PC-9 (cell line): ENCODE measurements at regions not wholly inside any gene's neighbourhood (a gene's known extent, or its start where the extent isn't known, plus 50 kb on each side); places are given as distances from the start of the nearest gene placed in this dataset.

Experiments used
- BruUV-seq: library from RNA; stranded (reverse); fragments of 400-500 nt; replicated peaks from 2 replicates; lab custom pipeline; 2021; lab: Mats Ljungman, UMichigan
- CTCF ChIA-PET: fragments of 300-600 bp; sonication (Branson Sonifier 250); formaldehyde crosslinking; loops from one replicate; lab custom pipeline; 2022; ENCODE audit warnings: antibody characterized with exemption; lab: Charles Lee
- POLR2A ChIA-PET: fragments of 300-600 bp; sonication (Branson Sonifier 250); formaldehyde crosslinking; loops from one replicate; lab custom pipeline; 2022; ENCODE audit warnings: antibody characterized with exemption; ENCODE audit not compliant: unreplicated experiment; lab: Charles Lee
- DNase-seq, 2 experiments: peaks; one replicate each; pipeline versions ENCODE4 v3.0.0 to v3.0.0-alpha.2; 2015 to 2022; ENCODE audit warnings: mixed read lengths in 1 of 2
- H2AFZ ChIP-seq: fragments of 200-600 bp; sonication (generic); 2 replicates; pipeline ENCODE4 v1.8.1; 2017; ENCODE audit warnings: antibody characterized with exemption
- H3F3A ChIP-seq: fragments of 200-600 bp; sonication (generic); 2 replicates; pipeline ENCODE4 v1.8.1; 2017; ENCODE audit warnings: antibody characterized with exemption, mild to moderate bottlenecking, low read depth; ENCODE audit not compliant: insufficient read depth
- H3K27ac ChIP-seq: fragments of 200-600 bp; sonication (generic); 2 replicates; pipeline ENCODE4 v1.6.1; 2016; ENCODE audit warnings: mixed run types
- H3K27me3 ChIP-seq: fragments of 200-600 bp; sonication (generic); 2 replicates; pipeline ENCODE4 v1.6.1; 2016; ENCODE audit warnings: low read depth, mixed run types; ENCODE audit not compliant: insufficient read depth
- H3K36me3 ChIP-seq: fragments of 200-600 bp; sonication (generic); 2 replicates; pipeline ENCODE4 v1.6.1; 2016; ENCODE audit warnings: low read depth, mixed run types
- H3K4me1 ChIP-seq: fragments of 200-600 bp; sonication (generic); replicated peaks from 2 replicates; pipeline ENCODE4 v1.6.1; 2016; ENCODE audit warnings: mixed run types; ENCODE audit not compliant: insufficient read depth
- H3K4me2 ChIP-seq: fragments of 200-600 bp; sonication (generic); 2 replicates; pipeline ENCODE4 v1.6.1; 2017; ENCODE audit warnings: mixed run types
- H3K4me3 ChIP-seq: fragments of 200-600 bp; sonication (generic); 2 replicates; pipeline ENCODE4 v1.6.1; 2016; ENCODE audit warnings: mixed run types
- H3K79me2 ChIP-seq: fragments of 200-600 bp; sonication (generic); 2 replicates; pipeline ENCODE4 v1.6.1; 2017; ENCODE audit warnings: low read depth, mixed run types
- H3K9me2 ChIP-seq: fragments of 200-600 bp; sonication (generic); 2 replicates; pipeline ENCODE4 v1.8.1; 2017; ENCODE audit warnings: mild to moderate bottlenecking; ENCODE audit not compliant: insufficient read depth
- H3K9me3 ChIP-seq: fragments of 200-600 bp; sonication (generic); 2 replicates; pipeline ENCODE4 v1.8.1; 2016; ENCODE audit warnings: low read depth; ENCODE audit not compliant: insufficient read depth
- H4K20me1 ChIP-seq: fragments of 200-600 bp; sonication (generic); 2 replicates; pipeline ENCODE4 v1.8.1; 2017; ENCODE audit not compliant: insufficient read depth
- EZH2 ChIP-seq: fragments of 200-600 bp; sonication (generic); IDR thresholded peaks from 2 replicates; pipeline ENCODE4 v1.8.0; 2017; ENCODE audit warnings: antibody characterized with exemption, low read depth
- intact Hi-C: fragments of 100-400 bp; cut with micrococcal nuclease; formaldehyde crosslinking; loops from one replicate; pipeline ENCODE4 v1.10.0; 2022; ENCODE audit not compliant: unreplicated experiment
- TF ChIP-seq, protein P1 (sequence below): fragments of 200-600 bp; sonication (generic); conservative IDR thresholded peaks from 2 replicates; pipeline ENCODE4 v1.6.1; 2017; ENCODE audit warnings: mixed run types, antibody characterized with exemption, mild to moderate bottlenecking, moderate library complexity

DNA sequence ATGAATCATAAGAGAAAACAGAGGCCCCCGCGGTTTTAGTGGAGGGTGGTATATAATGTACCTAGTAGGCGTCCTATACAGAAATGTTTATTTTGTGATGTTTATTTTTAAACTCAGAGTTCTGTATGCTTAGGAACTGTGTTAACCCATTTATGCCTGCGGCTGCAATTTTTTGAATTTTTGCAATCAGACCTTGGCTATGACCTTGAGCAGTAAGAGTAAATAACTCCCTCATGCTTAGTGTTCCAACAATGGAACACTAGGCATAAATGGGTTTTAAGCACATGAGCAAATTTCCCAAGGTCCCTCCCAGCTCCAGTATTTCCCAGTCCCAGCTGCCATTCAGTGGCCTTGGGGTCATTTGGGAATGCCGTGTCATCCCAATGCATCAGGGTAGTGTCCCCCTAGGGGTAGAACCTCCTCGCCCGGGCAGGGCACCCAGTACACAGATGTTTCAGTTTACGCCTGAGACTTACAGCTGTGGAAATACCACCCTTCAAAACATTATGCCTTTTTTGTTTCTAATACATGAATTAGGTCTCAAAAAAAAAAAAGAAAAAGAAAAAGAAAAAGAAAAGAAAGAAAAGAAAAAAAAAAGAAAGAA lies 605.8 kb upstream of the CDH11 start:
- H3K79me2 ChIP-seq, result no peaks in the 10 kb centered on the region
- H4K20me1 ChIP-seq, result no peaks in the 10 kb centered on the region
- no peaks in the 10 kb centered on the region for H3K36me3 ChIP-seq
- TF ChIP-seq, protein P1, sequence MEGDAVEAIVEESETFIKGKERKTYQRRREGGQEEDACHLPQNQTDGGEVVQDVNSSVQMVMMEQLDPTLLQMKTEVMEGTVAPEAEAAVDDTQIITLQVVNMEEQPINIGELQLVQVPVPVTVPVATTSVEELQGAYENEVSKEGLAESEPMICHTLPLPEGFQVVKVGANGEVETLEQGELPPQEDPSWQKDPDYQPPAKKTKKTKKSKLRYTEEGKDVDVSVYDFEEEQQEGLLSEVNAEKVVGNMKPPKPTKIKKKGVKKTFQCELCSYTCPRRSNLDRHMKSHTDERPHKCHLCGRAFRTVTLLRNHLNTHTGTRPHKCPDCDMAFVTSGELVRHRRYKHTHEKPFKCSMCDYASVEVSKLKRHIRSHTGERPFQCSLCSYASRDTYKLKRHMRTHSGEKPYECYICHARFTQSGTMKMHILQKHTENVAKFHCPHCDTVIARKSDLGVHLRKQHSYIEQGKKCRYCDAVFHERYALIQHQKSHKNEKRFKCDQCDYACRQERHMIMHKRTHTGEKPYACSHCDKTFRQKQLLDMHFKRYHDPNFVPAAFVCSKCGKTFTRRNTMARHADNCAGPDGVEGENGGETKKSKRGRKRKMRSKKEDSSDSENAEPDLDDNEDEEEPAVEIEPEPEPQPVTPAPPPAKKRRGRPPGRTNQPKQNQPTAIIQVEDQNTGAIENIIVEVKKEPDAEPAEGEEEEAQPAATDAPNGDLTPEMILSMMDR, result no peak
- TF ChIP-seq EZH2, result no peak
- no peak for DNase-seq
- no TSS peak for BruUV-seq
- H3K4me3 ChIP-seq, result no peak overlapping the region
- no peak overlapping the region for H3K27ac ChIP-seq
- no peaks in the 10 kb centered on the region for H3K9me2 ChIP-seq
- CTCF ChIA-PET, result no interaction called here
- intact Hi-C loops, result no loop called here
- POLR2A ChIA-PET, result no interaction called here
- H3K4me1 ChIP-seq, result no peaks in the 10 kb centered on the region
- no peaks in the 10 kb centered on the region for H3F3A ChIP-seq
- no peaks in the 10 kb centered on the region for H3K9me3 ChIP-seq
- H3K27me3 ChIP-seq, result peaks cover 2% of the 10 kb centered on the region; the same call in 1 of the 2 replicates
- no peak overlapping the region for H3K4me2 ChIP-seq
- H2AFZ ChIP-seq, result no peak overlapping the region

DNA sequence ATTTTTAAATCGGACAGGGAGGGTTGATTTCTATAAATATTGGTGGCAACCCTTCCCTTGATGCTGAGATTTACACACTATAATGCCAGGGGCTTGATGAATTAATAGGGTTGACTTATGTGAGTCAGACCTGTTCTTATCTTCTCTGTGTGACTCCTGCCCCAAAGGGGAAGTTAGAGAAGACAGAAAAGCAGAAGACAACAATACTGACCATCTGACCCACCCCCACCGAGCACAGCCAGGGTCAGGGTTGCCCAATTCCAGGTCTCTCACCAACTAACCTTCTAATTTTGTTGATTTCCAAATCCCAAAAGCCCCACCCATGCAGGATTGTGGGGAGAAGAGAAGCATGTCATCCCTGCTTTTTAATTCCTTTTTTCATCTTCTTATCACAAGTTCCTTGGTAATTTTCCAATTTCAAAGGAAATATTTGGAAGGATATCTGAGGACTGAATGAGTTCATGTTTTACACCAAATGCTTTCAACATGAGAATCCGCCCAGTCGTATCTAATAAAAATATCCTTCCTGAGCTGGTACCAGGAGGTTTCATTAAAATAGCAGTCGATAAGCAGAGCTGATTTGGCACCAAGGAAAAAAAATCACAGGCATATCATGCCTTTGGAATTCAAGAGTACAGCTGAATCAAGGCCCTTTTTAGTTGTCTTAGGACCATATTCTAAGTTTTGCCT lies 603.4 kb upstream of the CDH11 start:
- CTCF ChIA-PET, result no interaction called here
- H3K79me2 ChIP-seq, result no peaks in the 10 kb centered on the region

DNA sequence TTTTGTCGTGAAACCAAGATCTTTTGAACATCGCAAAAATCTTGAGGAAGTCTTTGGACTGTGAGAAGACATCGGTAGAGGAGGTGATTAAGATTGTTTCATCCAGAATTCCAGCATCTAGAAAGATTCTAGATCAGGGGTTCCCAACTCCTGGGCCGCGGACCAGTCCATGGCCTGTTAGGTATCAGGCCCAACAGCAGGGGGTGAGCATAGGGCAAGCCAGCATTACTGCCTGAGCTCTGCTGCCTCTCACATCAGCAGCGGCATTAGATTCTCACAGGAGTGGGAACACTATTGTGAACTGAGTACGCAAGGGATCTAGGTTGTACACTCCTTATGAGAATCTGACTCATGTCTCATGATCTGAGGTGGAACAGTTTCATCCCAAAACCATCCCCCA lies 600.6 kb upstream of the CDH11 start:
- H3K36me3 ChIP-seq, result no peaks in the 10 kb centered on the region
- ChIA-PET CTCF (no interaction called here), POLR2A (no interaction called here)
- no peak overlapping the region for H3K4me2 ChIP-seq
- no peak overlapping the region for H3K27ac ChIP-seq
- no peak overlapping the region for H3K4me3 ChIP-seq
- intact Hi-C loops, result no loop called here
- no peak for DNase-seq
- H3K27me3 ChIP-seq, result peaks cover 10% of the 10 kb centered on the region; the same call in 1 of the 2 replicates
- no peaks in the 10 kb centered on the region for H3K9me3 ChIP-seq
- no TSS peak for BruUV-seq
- H3K79me2 ChIP-seq, result no peaks in the 10 kb centered on the region
- no peak overlapping the region for H2AFZ ChIP-seq
- no peaks in the 10 kb centered on the region for H3K4me1 ChIP-seq
- no peaks in the 10 kb centered on the region for H3K9me2 ChIP-seq
- no peak for TF ChIP-seq EZH2
- TF ChIP-seq, protein P1, result no peak
- no peaks in the 10 kb centered on the region for H3F3A ChIP-seq
- H4K20me1 ChIP-seq, result no peaks in the 10 kb centered on the region

More for the DNA sequence above, 603.4 kb upstream of the CDH11 start:
- no peak for TF ChIP-seq EZH2
- TF ChIP-seq, protein P1, result no peak
- H3K9me2 ChIP-seq, result no peaks in the 10 kb centered on the region
- no peaks in the 10 kb centered on the region for H3K36me3 ChIP-seq
- no peaks in the 10 kb centered on the region for H4K20me1 ChIP-seq
- no peaks in the 10 kb centered on the region for H3K4me1 ChIP-seq
- H3K27ac ChIP-seq, result no peak overlapping the region
- no peaks in the 10 kb centered on the region for H3F3A ChIP-seq
- no peak overlapping the region for H3K4me2 ChIP-seq
- no peaks in the 10 kb centered on the region for H3K9me3 ChIP-seq
- peaks cover 8% of the 10 kb centered on the region; the same call in 1 of the 2 replicates for H3K27me3 ChIP-seq
- POLR2A ChIA-PET, result no interaction called here
- H2AFZ ChIP-seq, result no peak overlapping the region
- BruUV-seq, result no TSS peak
- intact Hi-C loops, result no loop called here
- no peak overlapping the region for H3K4me3 ChIP-seq
- DNase-seq, result no peak
